Kidney epithelial cell (primary cell): ENCODE measurements at regions not wholly inside any gene's neighbourhood (a gene's known extent, or its start where the extent isn't known, plus 50 kb on each side); places are given as distances from the start of the nearest gene placed in this dataset.

Experiments
- DNase-seq: peaks from one replicate; pipeline ENCODE4 v3.0.0-alpha.2; 2010; ENCODE audit warnings: low read depth
- H3K27me3 ChIP-seq: 2 replicates; pipeline ENCODE4 v1.6.0; 2011; ENCODE audit warnings: low read length; ENCODE audit not compliant: control insufficient read depth, insufficient read depth
- H3K36me3 ChIP-seq: 2 replicates; pipeline ENCODE4 v1.5.1; 2011; ENCODE audit warnings: low read length; ENCODE audit not compliant: control insufficient read depth, insufficient read depth
- H3K4me3 ChIP-seq: 2 replicates; pipeline ENCODE4 v1.5.1; 2011; ENCODE audit warnings: low read depth, mild to moderate bottlenecking, control low read depth, low read length
- TF ChIP-seq, protein P1 (sequence below): IDR thresholded peaks from 2 replicates; pipeline ENCODE4 v1.5.1; 2011; ENCODE audit warnings: mild to moderate bottlenecking, moderate library complexity, low read length, control low read depth, inconsistent platforms; ENCODE audit not compliant: insufficient read depth, poor library complexity, severe bottlenecking

DNA sequence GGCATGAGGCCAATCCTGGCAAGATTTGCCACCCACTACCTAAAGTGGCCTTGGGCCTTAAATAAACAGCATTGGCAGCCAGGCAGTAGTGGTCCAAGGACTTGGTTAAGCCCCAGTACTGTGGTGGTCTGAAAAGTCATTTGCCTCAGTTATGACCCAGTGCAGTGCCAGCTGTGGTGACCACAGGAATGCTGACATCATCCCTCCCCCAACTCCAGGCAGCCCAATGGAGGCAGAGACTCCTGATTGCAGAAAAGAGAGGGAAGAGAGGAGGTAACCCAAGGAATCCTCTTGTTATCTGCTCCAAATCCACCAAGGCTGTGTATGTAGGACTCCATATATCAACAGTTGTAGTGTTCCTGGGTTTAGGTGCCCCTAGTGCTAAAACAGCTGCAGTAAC, 883.6 kb downstream of the SQOR start:
- no peaks in the 10 kb centered on the region for H3K27me3 ChIP-seq
- H3K4me3 ChIP-seq = no peak overlapping the region
- no peak for DNase-seq
- TF ChIP-seq, protein P1, sequence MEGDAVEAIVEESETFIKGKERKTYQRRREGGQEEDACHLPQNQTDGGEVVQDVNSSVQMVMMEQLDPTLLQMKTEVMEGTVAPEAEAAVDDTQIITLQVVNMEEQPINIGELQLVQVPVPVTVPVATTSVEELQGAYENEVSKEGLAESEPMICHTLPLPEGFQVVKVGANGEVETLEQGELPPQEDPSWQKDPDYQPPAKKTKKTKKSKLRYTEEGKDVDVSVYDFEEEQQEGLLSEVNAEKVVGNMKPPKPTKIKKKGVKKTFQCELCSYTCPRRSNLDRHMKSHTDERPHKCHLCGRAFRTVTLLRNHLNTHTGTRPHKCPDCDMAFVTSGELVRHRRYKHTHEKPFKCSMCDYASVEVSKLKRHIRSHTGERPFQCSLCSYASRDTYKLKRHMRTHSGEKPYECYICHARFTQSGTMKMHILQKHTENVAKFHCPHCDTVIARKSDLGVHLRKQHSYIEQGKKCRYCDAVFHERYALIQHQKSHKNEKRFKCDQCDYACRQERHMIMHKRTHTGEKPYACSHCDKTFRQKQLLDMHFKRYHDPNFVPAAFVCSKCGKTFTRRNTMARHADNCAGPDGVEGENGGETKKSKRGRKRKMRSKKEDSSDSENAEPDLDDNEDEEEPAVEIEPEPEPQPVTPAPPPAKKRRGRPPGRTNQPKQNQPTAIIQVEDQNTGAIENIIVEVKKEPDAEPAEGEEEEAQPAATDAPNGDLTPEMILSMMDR = no peak
- no peaks in the 10 kb centered on the region for H3K36me3 ChIP-seq

DNA sequence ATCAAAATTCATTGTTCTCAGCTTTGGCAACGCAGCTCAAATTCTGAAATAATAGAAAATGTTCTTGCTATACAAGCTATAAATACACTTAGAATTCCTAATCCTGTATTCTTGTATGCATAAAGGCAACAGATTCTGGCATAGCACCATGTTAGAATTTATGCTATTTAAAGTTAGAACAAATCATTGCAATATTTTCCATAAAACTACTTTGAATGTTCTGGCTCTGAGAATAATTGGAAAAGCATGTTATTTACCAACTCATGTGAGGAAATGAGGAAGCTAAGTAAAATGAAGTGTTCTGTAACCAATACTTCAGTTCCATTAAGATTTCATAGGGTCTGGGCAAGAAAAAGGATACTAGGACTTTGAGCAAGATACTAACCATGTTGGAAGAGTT, 888.9 kb downstream of the SQOR start:
- no peak for DNase-seq
- Histone ChIP-seq H3K27me3 (no peaks in the 10 kb centered on the region), H3K36me3 (no peaks in the 10 kb centered on the region), H3K4me3 (no peak overlapping the region)
- TF ChIP-seq, protein P1 = no peak

DNA sequence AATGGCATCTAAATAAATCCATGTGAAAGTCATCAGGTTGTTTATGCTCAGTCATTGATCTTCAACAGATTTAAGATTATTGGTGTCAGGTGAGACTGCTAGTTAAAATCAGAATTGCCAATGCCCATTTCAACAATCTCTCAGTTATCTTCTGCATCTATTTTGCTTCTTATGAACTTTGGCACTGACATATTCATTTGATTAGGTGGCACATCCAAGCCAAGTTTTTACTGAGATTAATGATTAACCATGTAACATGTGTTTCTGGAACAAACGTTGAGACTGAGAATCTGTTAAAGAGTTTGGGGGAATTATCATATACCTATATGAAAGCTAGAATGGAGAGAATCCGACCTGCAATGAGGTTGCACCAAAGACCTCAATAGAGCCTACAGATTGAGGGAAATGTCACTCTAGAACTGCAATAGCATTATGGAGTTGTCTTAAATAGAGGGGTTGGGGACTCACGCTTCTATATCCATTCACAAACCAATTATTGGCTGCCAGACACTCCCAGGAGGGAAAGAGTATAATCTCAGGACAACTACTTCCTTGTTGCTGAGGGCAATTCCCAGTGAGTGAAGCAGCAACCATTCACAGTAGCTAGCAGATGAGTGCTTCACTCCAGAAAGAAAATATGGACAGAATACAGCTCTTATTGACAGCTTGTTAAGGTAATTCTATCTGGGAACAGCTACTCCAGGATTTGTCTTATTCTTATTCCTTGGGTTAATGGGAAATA, 891.3 kb downstream of the SQOR start:
- TF ChIP-seq, protein P1 = no peak
- Histone ChIP-seq H3K36me3 (no peaks in the 10 kb centered on the region), H3K4me3 (no peak overlapping the region), H3K27me3 (no peaks in the 10 kb centered on the region)
- DNase-seq = no peak

DNA sequence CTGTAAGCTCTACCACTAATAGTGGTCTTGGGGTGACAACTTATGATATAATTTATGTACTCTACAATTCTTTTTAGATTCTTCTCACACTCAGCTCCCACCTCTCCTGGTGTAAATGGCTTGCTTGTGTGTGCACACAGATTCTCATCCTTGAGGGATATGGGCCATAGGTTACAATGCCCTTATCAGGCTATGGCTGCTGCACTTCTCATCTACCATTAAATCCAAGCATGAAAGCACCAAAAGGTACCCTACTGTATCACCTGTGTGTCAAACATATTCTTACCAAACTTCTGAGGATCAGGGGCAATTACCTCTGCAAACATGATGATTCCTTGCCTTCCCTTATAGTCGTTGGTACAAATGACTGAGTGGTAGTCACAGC, 891.9 kb downstream of the SQOR start:
- no peak for DNase-seq
- no peaks in the 10 kb centered on the region for H3K36me3 ChIP-seq
- H3K4me3 ChIP-seq = no peak overlapping the region
- TF ChIP-seq, protein P1 = no peak
- no peaks in the 10 kb centered on the region for H3K27me3 ChIP-seq

DNA sequence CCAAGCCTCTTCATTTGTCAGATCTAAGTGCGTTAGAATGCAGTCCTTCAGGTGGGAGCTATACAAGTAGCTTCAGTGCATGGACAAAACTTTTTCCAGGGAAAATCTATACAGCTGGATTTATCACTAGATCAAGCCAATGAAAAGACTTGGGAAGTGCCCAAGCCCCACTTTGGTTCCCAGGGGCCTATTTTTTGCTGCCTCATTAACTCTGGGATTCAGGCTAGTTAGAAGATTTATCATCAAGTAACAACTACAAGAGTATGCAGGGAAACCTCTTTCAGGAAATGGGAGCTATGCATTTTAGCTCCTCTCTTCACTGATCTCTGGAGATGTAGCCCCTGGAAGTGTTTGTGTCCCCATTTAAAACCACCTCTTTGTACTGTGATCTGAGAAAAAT, 908.8 kb downstream of the SQOR start:
- DNase-seq = no peak
- no peak overlapping the region for H3K4me3 ChIP-seq
- no peaks in the 10 kb centered on the region for H3K27me3 ChIP-seq
- TF ChIP-seq, protein P1 = no peak
- H3K36me3 ChIP-seq = no peaks in the 10 kb centered on the region

DNA sequence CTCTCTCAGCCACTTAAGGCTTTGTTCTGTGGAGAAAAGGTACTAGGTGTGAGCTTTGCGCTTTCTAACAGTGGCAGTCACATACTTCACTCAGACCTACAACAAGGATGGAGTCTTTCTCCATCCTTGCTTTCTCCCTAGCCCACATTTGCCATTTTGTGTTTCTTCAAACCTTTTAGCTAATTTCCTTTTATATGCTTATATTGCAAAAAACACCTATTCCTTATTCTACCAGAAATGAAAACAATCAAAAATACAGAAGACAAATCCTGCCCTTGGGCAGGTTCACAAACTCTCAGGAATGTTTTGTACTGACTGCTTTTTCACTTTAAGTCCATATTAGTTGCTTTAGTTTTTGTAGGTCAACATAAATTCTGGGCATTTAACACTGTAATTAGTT, 914.2 kb downstream of the SQOR start:
- no peaks in the 10 kb centered on the region for H3K36me3 ChIP-seq
- no peak overlapping the region for H3K4me3 ChIP-seq
- DNase-seq = no peak
- no peaks in the 10 kb centered on the region for H3K27me3 ChIP-seq
- TF ChIP-seq, protein P1 = no peak
